GM12874 (cell line): ENCODE measurements at regions not wholly inside any gene's neighbourhood (a gene's known extent, or its start where the extent isn't known, plus 50 kb on each side); places are given as distances from the start of the nearest gene placed in this dataset.
A peak's percentile ranks its signal among the peaks of the same experiment; 100 is the strongest.

Experiments
- CTCF ChIP-seq: IDR thresholded peaks from 2 replicates; pipeline ENCODE4 v1.5.1; 2011; ENCODE audit warnings: low read depth, mild to moderate bottlenecking, control low read depth, low read length, moderate library complexity; ENCODE audit not compliant: insufficient read depth

GRCh38 chr4:132316738-132317137 lies 832.4 kb upstream of the PCDH10 start:
- TF ChIP-seq CTCF, result no peak

GRCh38 chr4:132317923-132318322 lies 831.2 kb upstream of the PCDH10 start:
- no peak for TF ChIP-seq CTCF

- no peak for TF ChIP-seq CTCF
These were observed 820.3 kb upstream of the PCDH10 start for GRCh38 chr4:132328761-132329160.

- TF ChIP-seq CTCF, result no peak
These were observed 818.1 kb upstream of the PCDH10 start for GRCh38 chr4:132330994-132331393.

- TF ChIP-seq CTCF, result 0 out of 2 replicates have a peak, but pooled peaks have one; percentile 6
These were observed 816.0 kb upstream of the PCDH10 start for GRCh38 chr4:132332932-132333723.

- TF ChIP-seq CTCF, result no peak
These were observed 815.4 kb upstream of the PCDH10 start for GRCh38 chr4:132333724-132334047.

- no peak for TF ChIP-seq CTCF
These were observed 815.0 kb upstream of the PCDH10 start for GRCh38 chr4:132334081-132334480.
